H1 (cell line): ENCODE measurements at regions not wholly inside any gene's neighbourhood (a gene's known extent, or its start where the extent isn't known, plus 50 kb on each side); places are given as distances from the start of the nearest gene placed in this dataset.

ENCODE experiments used
- CTCF ChIA-PET: fragments of 300-600 bp; sonication (Branson Sonifier 250); formaldehyde crosslinking; loops from one replicate; lab custom pipeline; 2021; ENCODE audit not compliant: partially characterized antibody; lab: Charles Lee
- POLR2A ChIA-PET: fragments of 300-600 bp; sonication (Branson Sonifier 250); formaldehyde crosslinking; loops from one replicate; lab custom pipeline; 2021; ENCODE audit warnings: inconsistent platforms; ENCODE audit not compliant: partially characterized antibody; lab: Charles Lee
- DNase-seq, 2 experiments: peaks; one replicate each; pipeline versions ENCODE4 v3.0.0 to v3.0.0-alpha.2; 2010 to 2022; ENCODE audit warnings: low spot score in 2 of 2, low read depth in 1 of 2, mixed read lengths in 1 of 2
- FAIRE-seq: peaks from 2 replicates; lab custom pipeline; 2011; peaks lifted over from hg19 to GRCh38; lab: Jason Lieb, UNC
- H2AFZ ChIP-seq: 2 replicates; pipeline ENCODE4 v1.8.1; 2012; ENCODE audit warnings: low read length, inconsistent platforms
- H2AK5ac ChIP-seq: 2 replicates; pipeline ENCODE4 v1.6.1; 2013; ENCODE audit warnings: low read depth, low read length
- H2BK120ac ChIP-seq: replicated peaks from 2 replicates; pipeline ENCODE3; 2013; ENCODE audit warnings: low read depth, low read length, inconsistent platforms
- H2BK12ac ChIP-seq: 2 replicates; pipeline ENCODE4 v1.6.1; 2013; ENCODE audit warnings: low read depth, low read length
- H2BK15ac ChIP-seq: 2 replicates; pipeline ENCODE4 v1.6.1; 2013; ENCODE audit warnings: low read length
- H2BK20ac ChIP-seq: 2 replicates; pipeline ENCODE4 v1.6.1; 2013; ENCODE audit warnings: low read length
- H2BK5ac ChIP-seq: 2 replicates; pipeline ENCODE4 v1.6.1; 2013; ENCODE audit warnings: low read depth, low read length
- H3K14ac ChIP-seq: 2 replicates; pipeline ENCODE4 v1.6.1; 2013; ENCODE audit warnings: inconsistent platforms; ENCODE audit not compliant: insufficient read length
- H3K18ac ChIP-seq: 2 replicates; pipeline ENCODE4 v1.6.1; 2013; ENCODE audit warnings: low read length; ENCODE audit errors: extremely low read depth
- H3K23ac ChIP-seq: 2 replicates; pipeline ENCODE4 v1.6.1; 2013; ENCODE audit warnings: inconsistent platforms; ENCODE audit not compliant: insufficient read length
- H3K23me2 ChIP-seq: 2 replicates; pipeline ENCODE4 v1.6.1; 2013; ENCODE audit warnings: low read depth, low read length
- H3K27ac ChIP-seq: 2 replicates; pipeline ENCODE4 v1.6.1; 2011; ENCODE audit warnings: low read depth, low read length, inconsistent platforms
- H3K27me3 ChIP-seq, 4 experiments: replicated peaks in 1 of 4; 1 replicate in 1 of 4; 2 replicates in 3 of 4; pipeline versions ENCODE4 v1.6.1 to v1.8.1; 2011 to 2013; ENCODE audit warnings: low read length in 3 of 4, mild to moderate bottlenecking in 3 of 4, inconsistent platforms in 2 of 4, mixed read lengths in 2 of 4, moderate library complexity in 1 of 4; ENCODE audit not compliant: control insufficient read depth in 3 of 4, insufficient read depth in 3 of 4; ENCODE audit errors: extremely low read depth in 1 of 4
- H3K36me3 ChIP-seq, 4 experiments: 2 replicates each; pipeline versions ENCODE4 v1.6.1 to v1.8.1; 2011 to 2013; ENCODE audit warnings: mild to moderate bottlenecking in 4 of 4, low read length in 3 of 4, moderate library complexity in 2 of 4, control low read depth in 1 of 4, inconsistent platforms in 1 of 4; ENCODE audit not compliant: insufficient read depth in 4 of 4, control insufficient read depth in 2 of 4
- H3K4ac ChIP-seq: replicated peaks from 2 replicates; pipeline ENCODE3; 2013; ENCODE audit warnings: low read length, low read depth, mixed read lengths, inconsistent platforms; ENCODE audit not compliant: insufficient read length
- H3K4me1 ChIP-seq, 4 experiments: replicated peaks in 1 of 4; 1 replicate in 1 of 4; 2 replicates in 3 of 4; pipeline versions ENCODE4 v1.6.1 to v1.8.1; 2011 to 2013; ENCODE audit warnings: low read length in 3 of 4, inconsistent platforms in 2 of 4, mixed read lengths in 1 of 4; ENCODE audit not compliant: insufficient read depth in 4 of 4, control insufficient read depth in 3 of 4
- H3K4me2 ChIP-seq, 2 experiments: 2 replicates each; pipeline versions ENCODE4 v1.6.1 to v1.8.1; 2011 to 2013; ENCODE audit warnings: low read depth in 2 of 2, low read length in 2 of 2, control low read depth in 1 of 2, inconsistent platforms in 1 of 2, mild to moderate bottlenecking in 1 of 2; ENCODE audit not compliant: insufficient read depth in 1 of 2
- H3K4me3 ChIP-seq, 4 experiments: fragments of 200-600, 300-600 bp in 1 of 4; sonication (generic), shearing (Covaris generic), sonication (Bioruptor Twin) in 1 of 4; 2 replicates each; pipeline versions ENCODE4 v1.5.1 to v1.8.1; 2011 to 2016; ENCODE audit warnings: low read length in 4 of 4, low read depth in 3 of 4, control low read depth in 2 of 4, inconsistent platforms in 2 of 4, mild to moderate bottlenecking in 2 of 4, mixed read lengths in 1 of 4, moderate library complexity in 1 of 4; ENCODE audit not compliant: insufficient read depth in 2 of 4; ENCODE audit errors: extremely low read depth in 1 of 4
- H3K56ac ChIP-seq: replicated peaks from 2 replicates; pipeline ENCODE3; 2013; ENCODE audit warnings: low read depth, mild to moderate bottlenecking, mixed read lengths, low read length, inconsistent platforms; ENCODE audit not compliant: insufficient read length
- H3K79me1 ChIP-seq: 2 replicates; pipeline ENCODE4 v1.6.1; 2013; ENCODE audit warnings: low read depth, low read length, control low read depth
- H3K79me2 ChIP-seq, 2 experiments: 2 replicates each; pipeline versions ENCODE4 v1.6.1 to v1.8.1; 2012 to 2013; ENCODE audit warnings: low read length in 2 of 2, mild to moderate bottlenecking in 2 of 2, inconsistent platforms in 1 of 2; ENCODE audit not compliant: insufficient read depth in 2 of 2, control insufficient read depth in 1 of 2
- H3K9ac ChIP-seq, 4 experiments: replicated peaks in 1 of 4; 1 replicate in 1 of 4; 2 replicates in 3 of 4; pipeline versions ENCODE4 v1.6.1 to v1.8.1; 2011 to 2013; ENCODE audit warnings: low read depth in 3 of 4, low read length in 3 of 4, control low read depth in 2 of 4, mild to moderate bottlenecking in 2 of 4, moderate library complexity in 2 of 4, inconsistent platforms in 1 of 4; ENCODE audit errors: extremely low read depth in 1 of 4
- H3K9me3 ChIP-seq, 2 experiments: 2 replicates each; pipeline versions ENCODE4 v1.6.1 to v1.8.1; 2012 to 2013; ENCODE audit warnings: mild to moderate bottlenecking in 2 of 2, moderate library complexity in 2 of 2, control low read depth in 1 of 2, inconsistent platforms in 1 of 2, low read depth in 1 of 2, low read length in 1 of 2, mixed read lengths in 1 of 2; ENCODE audit not compliant: insufficient read depth in 2 of 2
- H4K20me1 ChIP-seq, 2 experiments: replicated peaks in 1 of 2; 2 replicates each; pipeline versions ENCODE3 to v1.8.1; 2011 to 2013; ENCODE audit warnings: inconsistent platforms in 2 of 2, low read length in 2 of 2, mild to moderate bottlenecking in 1 of 2; ENCODE audit not compliant: insufficient read depth in 2 of 2, control insufficient read depth in 1 of 2
- H4K5ac ChIP-seq: 2 replicates; pipeline ENCODE4 v1.6.1; 2013; ENCODE audit warnings: low read length, low read depth, mixed read lengths, inconsistent platforms; ENCODE audit not compliant: insufficient read length
- H4K8ac ChIP-seq: 2 replicates; pipeline ENCODE4 v1.8.0; 2013; ENCODE audit warnings: mild to moderate bottlenecking, moderate library complexity, low read length, inconsistent platforms; ENCODE audit not compliant: insufficient read depth; ENCODE audit errors: extremely low read depth
- H4K91ac ChIP-seq: replicated peaks from 2 replicates; pipeline ENCODE3; 2013; ENCODE audit warnings: low read length, mixed read lengths, inconsistent platforms; ENCODE audit not compliant: insufficient read length
- BACH1 ChIP-seq: IDR thresholded peaks from 2 replicates; pipeline ENCODE4 v1.6.1; 2012; ENCODE audit warnings: low read length, improper control_type of control experiment
- CBX8 ChIP-seq: fragments of 300-800, 300-1000 bp; sonication (generic); IDR thresholded peaks from 2 replicates; pipeline ENCODE4 v1.7.1; 2016; ENCODE audit warnings: low read depth, low read length, borderline replicate concordance
- CTBP2 ChIP-seq: IDR thresholded peaks from 2 replicates; pipeline ENCODE4 v1.7.0; 2011; ENCODE audit warnings: borderline replicate concordance, mild to moderate bottlenecking, moderate library complexity, mixed read lengths, low read length; ENCODE audit not compliant: insufficient read depth, insufficient read length
- GABPA ChIP-seq: IDR thresholded peaks from 2 replicates; pipeline ENCODE4 v1.6.1; 2011; ENCODE audit warnings: mild to moderate bottlenecking, low read length, moderate library complexity, borderline replicate concordance; ENCODE audit not compliant: insufficient read depth
- HDAC2 ChIP-seq, 2 experiments: fragments of 300-600 bp in 1 of 2; sonication (generic) in 1 of 2; IDR thresholded peaks; 2 replicates each; pipeline ENCODE4 v1.6.1; 2011 to 2012; ENCODE audit warnings: low read depth in 2 of 2, low read length in 2 of 2, mild to moderate bottlenecking in 2 of 2, moderate library complexity in 2 of 2, borderline replicate concordance in 1 of 2, inconsistent platforms in 1 of 2
- KDM4A ChIP-seq: IDR thresholded peaks from one replicate; pipeline ENCODE4 v1.7.1; 2012; ENCODE audit warnings: low read depth, mild to moderate bottlenecking, moderate library complexity, low read length, inconsistent platforms; ENCODE audit not compliant: severe bottlenecking
- RXRA ChIP-seq: IDR thresholded peaks from 2 replicates; pipeline ENCODE4 v1.6.1; 2011; ENCODE audit warnings: low read depth, mild to moderate bottlenecking, low read length, moderate library complexity; ENCODE audit not compliant: insufficient read depth
- SAP30 ChIP-seq: fragments of 300-600 bp; sonication (generic); IDR thresholded peaks from 2 replicates; pipeline ENCODE4 v1.7.1; 2012; ENCODE audit warnings: low read length, moderate library complexity, mild to moderate bottlenecking, inconsistent platforms; ENCODE audit not compliant: insufficient read depth, insufficient replicate concordance
- SRF ChIP-seq: IDR thresholded peaks from 2 replicates; pipeline ENCODE4 v1.6.1; 2011; ENCODE audit warnings: mild to moderate bottlenecking, low read depth, low read length, moderate library complexity
- ZNF274 ChIP-seq: IDR thresholded peaks from 2 replicates; pipeline ENCODE4 v1.7.0; 2012; ENCODE audit warnings: low read length, borderline replicate concordance; ENCODE audit errors: extremely low read depth
- WGBS, 2 experiments: shearing (Covaris generic) in 1 of 2; methylation state at CpG; one replicate each; pipeline versions ENCODE4 v1.1.6 to v1.1.7; 2013 to 2015; ENCODE audit warnings: low lambda C conversion rate in 2 of 2, mixed read lengths in 2 of 2, inconsistent platforms in 1 of 2, low coverage in 1 of 2, missing lambda C conversion rate in 1 of 2; ENCODE audit not compliant: insufficient replicate concordance in 2 of 2, insufficient coverage in 1 of 2, insufficient read length in 1 of 2; ENCODE audit errors: extremely low coverage in 1 of 2, missing lambda C conversion rate in 1 of 2; 5-methylcytosine and 5-hydroxymethylcytosine counted together
- TF ChIP-seq, protein P1 (sequence below): IDR thresholded peaks from 2 replicates; pipeline ENCODE4 v1.6.1; 2012; ENCODE audit warnings: inconsistent platforms

DNA sequence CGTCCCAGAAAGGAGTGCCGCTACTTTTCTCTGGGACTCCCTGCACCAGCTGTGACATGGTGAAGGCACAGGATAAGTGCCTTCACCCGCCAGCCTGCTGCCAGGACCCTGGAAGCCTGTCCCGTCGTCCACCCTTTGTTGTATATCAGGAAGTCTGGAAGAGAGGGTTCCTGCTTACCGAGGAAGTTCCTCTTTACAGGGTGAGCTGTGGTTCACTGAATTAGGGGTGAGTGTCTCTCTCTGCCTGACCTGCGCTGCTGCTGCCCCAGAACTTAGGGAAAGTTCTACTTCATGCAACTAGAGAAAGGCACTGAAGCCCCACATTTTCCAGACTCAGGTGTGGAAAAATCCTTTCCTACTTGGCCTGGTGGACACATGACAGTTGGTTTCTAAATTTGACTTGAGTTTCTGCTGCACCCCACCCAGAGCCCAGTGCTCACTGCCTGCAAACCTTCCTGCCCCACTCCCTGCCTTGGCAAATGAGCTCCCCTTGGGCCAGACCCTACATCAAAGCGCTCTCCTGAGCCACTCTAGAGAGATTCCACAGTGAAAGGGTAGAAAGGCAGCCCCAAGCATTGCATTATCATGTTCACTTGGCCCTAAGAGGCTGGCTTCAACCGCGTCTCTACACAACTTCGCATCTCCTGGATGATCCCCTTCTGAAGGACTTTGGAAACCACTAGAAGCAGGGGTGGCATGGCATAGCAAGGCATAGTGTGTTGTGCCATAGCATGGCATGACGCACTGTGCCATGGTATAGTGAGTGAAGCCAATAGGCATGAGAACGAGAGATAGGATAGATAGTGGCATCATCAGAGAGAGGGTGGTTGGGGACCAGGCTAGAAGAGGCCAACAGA, 215.8 kb upstream of the CDYL start:
- no peaks in the 10 kb centered on the region for H4K20me1 ChIP-seq
- no peak overlapping the region for H4K5ac ChIP-seq
- H3K27me3 ChIP-seq = no peaks in the 10 kb centered on the region
- H3K9me3 ChIP-seq = no peaks in the 10 kb centered on the region
- H2BK12ac ChIP-seq = no peak overlapping the region
- no peak overlapping the region for H2BK20ac ChIP-seq
- H3K23ac ChIP-seq = no peak overlapping the region
- 81% methylated on average over 12 of the region's 13 CpGs; no CpG with 5 or more reads in 1 of the 2 experiments for WGBS, 2 experiments
- no peak overlapping the region for H3K56ac ChIP-seq
- no peaks in the 10 kb centered on the region for H3K23me2 ChIP-seq
- H3K27ac ChIP-seq = no peak overlapping the region
- no peak overlapping the region for H3K4ac ChIP-seq
- no peak overlapping the region for H2BK15ac ChIP-seq
- no peak overlapping the region for H3K14ac ChIP-seq
- peak overlapping the region; percentile 93; the same call in 1 of the 2 replicates for H2AK5ac ChIP-seq
- 0 out of 2 replicates have a peak overlapping the region, but pooled peaks have one; percentile 41 for H2AFZ ChIP-seq
- DNase-seq (no peak), FAIRE-seq (no peak)
- H3K9ac ChIP-seq = no peak overlapping the region
- no peak overlapping the region for H3K4me2 ChIP-seq
- no peak overlapping the region for H2BK120ac ChIP-seq
- H3K4me1 ChIP-seq = no peaks in the 10 kb centered on the region
- H3K79me1 ChIP-seq = no peaks in the 10 kb centered on the region
- CTCF ChIA-PET = no interaction called here
- H3K36me3 ChIP-seq = no peaks in the 10 kb centered on the region
- no peak overlapping the region for H2BK5ac ChIP-seq
- H3K79me2 ChIP-seq = no peaks in the 10 kb centered on the region
- no peak overlapping the region for H3K4me3 ChIP-seq
- H3K18ac ChIP-seq = no peak overlapping the region
- no peak overlapping the region; the same call in 1 of the 2 replicates for H4K8ac ChIP-seq
- H4K91ac ChIP-seq = no peak overlapping the region
- POLR2A ChIA-PET = no interaction called here
- TF ChIP-seq ZNF274 (no peak), GABPA (no peak), BACH1 (no peak), SRF (no peak), KDM4A (no peak), RXRA (no peak), CBX8 (no peak), CTBP2 (no peak), HDAC2 (IDR thresholded peaks at IDR 0.05; ENCODE audit: borderline replicate concordance in 1 of 2, low read depth in 2 of 2, low read length in 2 of 2) (no peak), SAP30 (no peak)
- TF ChIP-seq, protein P1, sequence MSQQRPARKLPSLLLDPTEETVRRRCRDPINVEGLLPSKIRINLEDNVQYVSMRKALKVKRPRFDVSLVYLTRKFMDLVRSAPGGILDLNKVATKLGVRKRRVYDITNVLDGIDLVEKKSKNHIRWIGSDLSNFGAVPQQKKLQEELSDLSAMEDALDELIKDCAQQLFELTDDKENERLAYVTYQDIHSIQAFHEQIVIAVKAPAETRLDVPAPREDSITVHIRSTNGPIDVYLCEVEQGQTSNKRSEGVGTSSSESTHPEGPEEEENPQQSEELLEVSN = no peak
